ENCODE measurements at regions not wholly inside any gene's neighbourhood (a gene's known extent, or its start where the extent isn't known, plus 50 kb on each side); places are given as distances from the start of the nearest gene placed in this dataset.

GRCh38 chr5:174223355-174223754, 177.8 kb downstream of the NSG2 start:
- TF ChIP-seq CTCF (IDR thresholded peaks at IDR 0.05): no peak
- no peak for TF ChIP-seq EP300 (IDR thresholded peaks at IDR 0.05)

All from tibial nerve (tissue), 4 donors.